Fibroblast of lung (primary cell): ENCODE measurements at regions not wholly inside any gene's neighbourhood (a gene's known extent, or its start where the extent isn't known, plus 50 kb on each side); places are given as distances from the start of the nearest gene placed in this dataset.
A peak's percentile ranks its signal among the peaks of the same experiment; 100 is the strongest.

Source experiments
- DNase-seq, 2 donors: peaks; one replicate each; pipeline versions ENCODE4 v3.0.0 to v3.0.0-alpha.2; 2010; ENCODE audit warnings: low read depth in 2 of 2
- H2AFZ ChIP-seq: 2 replicates; pipeline ENCODE4 v1.5.1; 2012; ENCODE audit warnings: low read length, control low read depth, inconsistent platforms
- H3K27ac ChIP-seq: 2 replicates; pipeline ENCODE4 v1.5.1; 2011; ENCODE audit warnings: low read length, control low read depth; ENCODE audit not compliant: insufficient read depth
- H3K27me3 ChIP-seq: 2 replicates; pipeline ENCODE4 v1.5.1; 2011; ENCODE audit warnings: mild to moderate bottlenecking, low read length; ENCODE audit not compliant: control insufficient read depth, insufficient read depth
- H3K36me3 ChIP-seq: 2 replicates; pipeline ENCODE4 v1.5.1; 2011; ENCODE audit warnings: low read length; ENCODE audit not compliant: control insufficient read depth, insufficient read depth
- H3K4me1 ChIP-seq: 2 replicates; pipeline ENCODE4 v1.5.1; 2011; ENCODE audit warnings: low read length; ENCODE audit not compliant: control insufficient read depth, insufficient read depth; ENCODE audit errors: extremely low read depth
- H3K4me2 ChIP-seq: 2 replicates; pipeline ENCODE4 v1.5.1; 2011; ENCODE audit warnings: low read length, control low read depth; ENCODE audit not compliant: insufficient read depth; ENCODE audit errors: extremely low read depth
- H3K4me3 ChIP-seq, 4 experiments: fragments of 200-600 bp in 1 of 4; sonication (generic) in 1 of 4; replicated peaks in 1 of 4; 2 replicates each; pipeline ENCODE4 v1.5.1; 2011 to 2016; ENCODE audit warnings: low read length in 4 of 4, low read depth in 3 of 4, mild to moderate bottlenecking in 3 of 4, control low read depth in 2 of 4, inconsistent platforms in 1 of 4, mixed read lengths in 1 of 4; ENCODE audit not compliant: insufficient read depth in 1 of 4; ENCODE audit errors: control extremely low read depth in 1 of 4
- H3K79me2 ChIP-seq: 2 replicates; pipeline ENCODE4 v1.5.1; 2012; ENCODE audit warnings: mild to moderate bottlenecking, low read length, inconsistent platforms; ENCODE audit not compliant: control insufficient read depth, insufficient read depth
- H3K9ac ChIP-seq: 2 replicates; pipeline ENCODE4 v1.5.1; 2011; ENCODE audit warnings: mild to moderate bottlenecking, low read length, control low read depth; ENCODE audit not compliant: insufficient read depth
- H3K9me3 ChIP-seq: 2 replicates; pipeline ENCODE4 v1.5.1; 2012; ENCODE audit warnings: low read depth, low read length; ENCODE audit not compliant: control insufficient read depth, insufficient read depth
- H4K20me1 ChIP-seq: 2 replicates; pipeline ENCODE4 v1.5.1; 2011; ENCODE audit warnings: low read length; ENCODE audit not compliant: control insufficient read depth, insufficient read depth; ENCODE audit errors: extremely low read depth
- CTCF ChIP-seq, 2 donors: IDR thresholded peaks in 1 of 2; conservative IDR thresholded peaks in 1 of 2; 1 replicate in 1 of 2; 2 replicates in 1 of 2; pipeline ENCODE4 v1.5.1; 2011 to 2012; ENCODE audit warnings: low read length in 2 of 2, control low read depth in 1 of 2, inconsistent platforms in 1 of 2, low read depth in 1 of 2, mild to moderate bottlenecking in 1 of 2
- EZH2 ChIP-seq: IDR thresholded peaks from 2 replicates; pipeline ENCODE4 v1.5.1; 2012; ENCODE audit warnings: low read length, control low read depth, mild to moderate bottlenecking; ENCODE audit errors: missing control alignments

- Histone ChIP-seq H3K9me3 (no peaks in the 10 kb centered on the region), H3K27me3 (no peaks in the 10 kb centered on the region), H4K20me1 (no peaks in the 10 kb centered on the region), H3K27ac (no peak overlapping the region), H3K79me2 (no peaks in the 10 kb centered on the region), H3K36me3 (no peaks in the 10 kb centered on the region), H3K4me3 (no peak overlapping the region), H3K4me1 (no peaks in the 10 kb centered on the region), H3K4me2 (peak overlapping the region; percentile 15), H3K9ac (no peak overlapping the region), H2AFZ (no peak overlapping the region)
- no peak for TF ChIP-seq EZH2
- no peak for TF ChIP-seq CTCF (conservative IDR thresholded peaks at IDR 0.05 in 1 of 2, IDR thresholded peaks at IDR 0.05 in 1 of 2; ENCODE audit: low read depth in 1 of 2, low read length in 2 of 2)
- DNase-seq = no peak
These were observed 219.8 kb downstream of the ETS1 start for GRCh38 chr11:128367573-128367972.

- H3K27ac ChIP-seq = no peak overlapping the region
- no peaks in the 10 kb centered on the region for H4K20me1 ChIP-seq
- H3K9me3 ChIP-seq = no peaks in the 10 kb centered on the region
- peaks cover 7% of the 10 kb centered on the region for H3K4me1 ChIP-seq
- no peak overlapping the region for H3K4me3 ChIP-seq
- DNase-seq = peak; percentile 63 to 83
- H3K9ac ChIP-seq = no peak overlapping the region
- H3K27me3 ChIP-seq = no peaks in the 10 kb centered on the region
- no peaks in the 10 kb centered on the region for H3K36me3 ChIP-seq
- TF ChIP-seq EZH2 (no peak), CTCF (conservative IDR thresholded peaks at IDR 0.05 in 1 of 2, IDR thresholded peaks at IDR 0.05 in 1 of 2; ENCODE audit: low read depth in 1 of 2, low read length in 2 of 2) (no peak)
- no peak overlapping the region for H2AFZ ChIP-seq
- H3K4me2 ChIP-seq = no peak overlapping the region
- H3K79me2 ChIP-seq = no peaks in the 10 kb centered on the region
These were observed 222.3 kb downstream of the ETS1 start for GRCh38 chr11:128365044-128365443.

- Histone ChIP-seq H4K20me1 (no peaks in the 10 kb centered on the region), H3K79me2 (no peaks in the 10 kb centered on the region), H3K9me3 (no peaks in the 10 kb centered on the region), H3K4me3 (no peak overlapping the region), H3K36me3 (no peaks in the 10 kb centered on the region), H3K4me1 (peaks cover 22% of the 10 kb centered on the region), H3K4me2 (no peak overlapping the region), H2AFZ (no peak overlapping the region), H3K27ac (no peak overlapping the region), H3K9ac (no peak overlapping the region), H3K27me3 (no peaks in the 10 kb centered on the region)
- peak; percentile 87 to 91 for DNase-seq
- TF ChIP-seq CTCF (conservative IDR thresholded peaks at IDR 0.05 in 1 of 2, IDR thresholded peaks at IDR 0.05 in 1 of 2; ENCODE audit: low read depth in 1 of 2, low read length in 2 of 2) = no peak
- TF ChIP-seq EZH2 = no peak
These were observed 225.8 kb downstream of the ETS1 start for GRCh38 chr11:128361451-128362020.
